Neutrophil (primary cell): ENCODE measurements at regions not wholly inside any gene's neighbourhood (a gene's known extent, or its start where the extent isn't known, plus 50 kb on each side); places are given as distances from the start of the nearest gene placed in this dataset.
A peak's percentile ranks its signal among the peaks of the same experiment; 100 is the strongest.

ENCODE experiments used
- H3K27ac ChIP-seq: fragments of 200-600 bp; sonication (generic); 2 replicates; pipeline ENCODE4 v1.5.1; 2016; ENCODE audit warnings: mild to moderate bottlenecking, moderate library complexity
- H3K27me3 ChIP-seq: fragments of 200-600 bp; sonication (generic); 2 replicates; pipeline ENCODE4 v1.6.0; 2016; ENCODE audit warnings: mild to moderate bottlenecking
- H3K36me3 ChIP-seq: fragments of 200-600 bp; sonication (generic); 2 replicates; pipeline ENCODE4 v1.5.1; 2017
- H3K4me1 ChIP-seq, 2 experiments: fragments of 200-600 bp in 1 of 2; sonication (generic) in 1 of 2; 1 replicate in 1 of 2; 2 replicates in 1 of 2; pipeline versions ENCODE4 v1.5.1 to v1.6.1; 2013 to 2016; ENCODE audit warnings: low read depth in 1 of 2, low read length in 1 of 2, mild to moderate bottlenecking in 1 of 2, moderate library complexity in 1 of 2; ENCODE audit not compliant: control insufficient read depth in 1 of 2, insufficient read depth in 1 of 2
- H3K4me3 ChIP-seq, 2 experiments: fragments of 200-600 bp in 1 of 2; sonication (generic) in 1 of 2; 1 replicate in 1 of 2; 2 replicates in 1 of 2; pipeline ENCODE4 v1.5.1; 2013 to 2016; ENCODE audit warnings: low read depth in 1 of 2, low read length in 1 of 2, mild to moderate bottlenecking in 1 of 2, moderate library complexity in 1 of 2
- H3K9me3 ChIP-seq: fragments of 200-600 bp; sonication (generic); 2 replicates; pipeline ENCODE4 v1.5.1; 2016
- CTCF ChIP-seq: fragments of 200-600 bp; sonication (generic); IDR thresholded peaks from 2 replicates; pipeline ENCODE4 v1.5.1; 2016; ENCODE audit warnings: antibody characterized with exemption

DNA sequence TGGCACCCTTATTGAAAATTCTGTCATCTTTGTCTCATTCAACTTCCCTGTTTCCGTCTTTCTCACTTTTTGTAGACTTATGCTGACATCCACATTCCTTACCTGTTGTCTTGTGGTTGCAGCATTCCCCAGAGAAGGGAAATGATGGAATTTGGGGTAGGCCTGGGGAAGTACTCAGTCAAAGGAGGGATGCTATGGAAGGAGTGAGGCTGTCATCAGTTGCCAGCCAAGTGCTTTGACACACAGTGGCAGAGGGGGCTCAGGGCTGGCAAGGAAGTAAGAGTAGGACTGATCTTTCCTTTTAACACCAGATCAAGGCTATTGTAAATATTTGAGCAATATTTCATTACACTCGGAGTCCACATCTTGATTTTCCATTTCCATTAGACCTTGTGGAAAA, 64.4 kb downstream of the RPLP1 start:
- Histone ChIP-seq H3K27ac (no peak overlapping the region), H3K36me3 (no peaks in the 10 kb centered on the region), H3K4me1 (peaks cover 4 to 6% of the 10 kb centered on the region in 2 experiments), H3K4me3 (no peak overlapping the region), H3K9me3 (no peaks in the 10 kb centered on the region), H3K27me3 (peaks cover 5% of the 10 kb centered on the region)
- no peak for TF ChIP-seq CTCF

- no peak for TF ChIP-seq CTCF
These were observed 66.2 kb downstream of the RPLP1 start for GRCh38 chr15:69518806-69519205.

DNA sequence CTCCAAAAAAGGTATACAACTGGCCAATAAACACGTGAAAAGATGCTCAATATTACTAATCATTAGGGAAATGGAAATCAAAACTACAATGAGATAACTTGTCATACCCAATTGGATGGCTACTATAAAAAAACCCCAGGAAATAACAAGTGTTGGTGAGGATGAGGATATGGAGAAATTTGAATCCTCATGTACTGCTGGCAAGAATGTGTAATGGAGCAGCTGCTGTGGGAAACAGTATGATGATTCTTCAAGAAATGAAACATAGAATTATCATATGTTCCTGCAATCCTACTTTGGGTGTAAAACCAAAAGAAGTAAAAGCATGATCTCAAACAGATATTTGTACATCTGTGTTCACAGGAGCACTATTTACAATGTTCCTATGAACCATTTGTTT, 67.4 kb downstream of the RPLP1 start:
- Histone ChIP-seq H3K27me3 (no peaks in the 10 kb centered on the region), H3K4me3 (no peak overlapping the region), H3K36me3 (no peaks in the 10 kb centered on the region), H3K27ac (no peak overlapping the region), H3K9me3 (no peaks in the 10 kb centered on the region), H3K4me1 (peaks cover 4 to 6% of the 10 kb centered on the region in 2 experiments)
- no peak for TF ChIP-seq CTCF

More at GRCh38 chr15:69518806-69519205, 66.2 kb downstream of the RPLP1 start:
- Histone ChIP-seq H3K4me1 (peaks cover 4 to 6% of the 10 kb centered on the region in 2 experiments), H3K4me3 (no peak overlapping the region), H3K27ac (no peak overlapping the region), H3K36me3 (no peaks in the 10 kb centered on the region), H3K9me3 (no peaks in the 10 kb centered on the region), H3K27me3 (peaks cover under 1% of the 10 kb centered on the region)

- H3K36me3 ChIP-seq: no peaks in the 10 kb centered on the region
- H3K9me3 ChIP-seq: no peaks in the 10 kb centered on the region
- TF ChIP-seq CTCF: no peak
- H3K4me1 ChIP-seq: no peaks in the 10 kb centered on the region
- H3K27ac ChIP-seq: no peak overlapping the region
- H3K4me3 ChIP-seq: no peak overlapping the region
- H3K27me3 ChIP-seq: no peaks in the 10 kb centered on the region
These were observed 69.7 kb downstream of the RPLP1 start for GRCh38 chr15:69522361-69522760.

DNA sequence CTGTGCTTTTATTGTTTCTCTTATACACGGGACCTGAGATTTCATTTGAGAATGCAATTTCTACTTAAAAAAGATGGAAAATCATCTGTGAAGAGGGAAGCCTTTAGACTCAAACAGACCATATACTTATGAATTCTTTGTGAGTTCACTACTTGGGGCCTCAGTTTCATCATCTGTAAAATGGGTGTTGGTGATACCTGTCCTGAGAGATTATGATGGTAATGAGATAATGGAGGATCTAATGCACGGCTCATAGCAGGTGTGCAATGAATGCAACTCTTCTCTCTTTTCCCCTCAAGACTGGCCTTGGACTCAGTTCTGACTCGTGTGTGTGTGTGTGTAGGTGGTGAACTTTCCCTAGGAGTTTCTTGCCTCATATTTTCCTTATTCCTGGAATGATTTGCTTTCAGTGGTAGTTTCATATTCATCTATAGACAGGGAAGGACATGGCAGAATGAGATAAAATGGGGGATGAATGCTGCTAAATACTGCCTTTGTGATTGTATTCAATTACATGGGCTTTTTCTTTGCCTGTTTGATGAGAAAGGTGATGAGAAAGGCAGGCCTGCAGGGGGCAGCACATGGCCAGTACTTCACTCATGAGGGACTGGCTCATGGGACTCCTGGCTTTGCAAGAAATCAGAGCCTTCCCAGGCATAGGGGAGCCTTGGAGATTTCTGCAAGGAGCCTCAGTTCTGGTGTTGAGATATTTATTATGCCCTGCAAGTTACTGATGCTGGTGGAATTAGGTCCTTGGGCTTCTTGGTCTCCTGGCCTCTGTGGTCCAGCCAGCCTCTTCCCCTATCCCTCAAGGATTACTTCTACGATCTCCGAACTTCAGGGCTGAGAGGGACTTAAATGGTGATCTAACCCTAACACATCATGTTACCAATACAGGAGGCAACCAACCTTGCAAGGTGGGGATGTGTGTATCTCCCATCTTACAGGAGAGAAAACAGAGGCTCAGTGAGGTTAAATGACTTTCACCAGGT, 70.7 kb downstream of the RPLP1 start:
- peak; percentile 43 for TF ChIP-seq CTCF
- H3K4me3 ChIP-seq: no peak overlapping the region
- no peaks in the 10 kb centered on the region for H3K27me3 ChIP-seq
- H3K9me3 ChIP-seq: no peaks in the 10 kb centered on the region
- H3K4me1 ChIP-seq: no peaks in the 10 kb centered on the region
- H3K36me3 ChIP-seq: no peaks in the 10 kb centered on the region
- H3K27ac ChIP-seq: no peak overlapping the region
